NCI-H82 treated with DMSO at 0.1 percent for 48 hours (cell line): ENCODE measurements at regions not wholly inside any gene's neighbourhood (a gene's known extent, or its start where the extent isn't known, plus 50 kb on each side); places are given as distances from the start of the nearest gene placed in this dataset.
"Not testable (repeated sequence)": the region's sequence is repeated elsewhere in the genome, so short reads cannot be mapped to it uniquely, and the experiment has no call there.

Experiments
- DNase-seq: peaks from one replicate; lab custom pipeline; 2025; ENCODE audit not compliant: unreplicated experiment; lab: John Stamatoyannopoulos, UW

DNA sequence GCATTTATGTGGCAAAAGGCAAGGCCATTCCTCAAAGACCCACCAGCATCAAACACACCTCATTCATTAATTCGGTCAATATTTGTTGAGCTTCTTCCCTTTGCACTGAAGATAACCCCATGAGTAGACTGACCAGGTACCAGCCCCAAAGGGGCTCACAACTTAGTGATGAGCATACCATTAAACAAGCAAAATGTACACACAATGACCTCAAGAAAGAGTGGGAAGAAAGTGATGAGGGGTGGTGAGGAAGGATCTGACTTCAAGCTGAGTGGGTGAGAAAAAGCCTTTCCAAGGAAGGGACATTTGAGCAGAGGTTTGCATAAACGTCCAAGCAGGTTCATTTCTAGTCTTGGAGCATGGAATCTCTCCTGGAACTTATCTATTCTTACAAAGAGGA, 562.5 kb downstream of the TOX3 start:
- DNase-seq: no peak

DNA sequence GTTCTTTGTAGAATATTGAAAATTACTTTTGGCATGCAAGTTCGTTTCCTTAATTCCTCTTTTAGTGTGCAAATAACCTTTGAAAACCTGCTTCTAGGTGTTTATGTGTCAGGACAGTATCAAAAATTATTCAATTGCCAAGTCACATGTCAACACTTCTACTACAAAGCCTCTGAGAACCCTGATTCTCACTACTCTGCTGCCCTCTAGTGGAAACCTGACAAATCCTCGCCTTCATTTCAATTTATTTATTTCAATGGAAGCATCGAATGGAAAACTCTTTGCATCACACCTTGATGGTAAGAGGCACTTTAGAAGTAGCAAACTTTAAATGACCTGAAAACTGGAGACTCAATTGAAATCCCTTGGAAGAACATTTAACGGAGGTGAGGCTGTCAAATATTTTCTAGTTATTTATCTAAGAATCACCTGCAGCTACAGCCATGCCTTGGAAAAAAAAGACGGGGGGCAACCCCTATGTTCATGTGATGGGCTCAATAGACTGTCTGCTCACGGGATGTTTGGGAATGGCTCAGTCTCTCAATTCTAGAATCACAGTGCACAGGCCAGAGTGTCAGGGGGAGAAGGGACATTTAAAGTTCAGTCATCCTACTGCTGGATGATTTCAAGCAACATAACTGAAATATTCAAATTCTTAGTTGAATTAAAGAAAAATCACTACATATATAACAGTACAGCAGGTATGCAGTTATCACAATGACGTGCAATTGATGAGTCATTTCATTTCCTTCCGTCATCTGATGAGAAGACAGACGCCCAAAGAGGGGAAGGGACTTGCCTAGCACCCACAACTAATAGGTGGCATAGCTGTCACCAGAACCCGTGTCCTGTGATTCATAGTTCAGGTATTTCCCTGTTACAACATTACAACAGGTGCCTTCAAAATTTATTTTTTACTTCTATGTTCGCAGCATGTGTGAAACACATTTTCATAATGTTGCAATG, 563.9 kb downstream of the TOX3 start:
- peak; percentile 75 for DNase-seq

DNA sequence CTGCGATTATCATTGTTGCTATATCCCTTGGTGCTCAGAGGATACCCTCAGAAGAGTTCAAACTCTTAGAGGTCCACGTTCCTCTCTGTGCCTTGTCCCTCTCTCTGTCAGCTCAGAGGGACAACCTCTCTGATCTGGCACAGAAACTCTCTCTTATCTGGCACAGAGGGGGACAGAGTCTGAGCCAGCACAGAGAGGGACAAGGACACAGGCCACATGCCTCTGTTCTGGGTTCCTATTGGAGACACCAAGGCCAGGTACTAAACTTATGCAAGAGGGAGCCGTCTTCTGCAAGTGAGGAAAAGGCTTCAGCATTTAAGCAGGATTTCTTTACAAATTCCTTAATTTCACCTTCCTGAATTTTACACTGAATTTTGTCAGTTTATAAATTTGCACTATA, 565.2 kb downstream of the TOX3 start:
- DNase-seq: no peak

DNA sequence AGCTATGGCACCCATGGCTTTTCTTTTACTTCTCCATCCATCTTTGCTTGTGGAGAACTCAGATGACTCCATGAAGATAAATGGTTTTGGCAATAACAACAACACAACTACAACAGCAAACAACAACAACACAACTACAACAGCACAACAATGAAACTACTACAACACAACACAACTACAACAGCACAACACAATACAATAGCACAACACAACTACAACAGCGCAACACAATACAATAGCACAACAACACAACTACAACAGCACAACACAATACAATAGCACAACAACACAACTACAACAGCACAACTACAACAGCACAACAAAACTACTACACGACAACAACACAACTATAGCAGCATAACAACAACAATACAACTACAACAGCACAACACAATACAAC, 569.4 kb downstream of the TOX3 start:
- DNase-seq: not testable (repeated sequence)

DNA sequence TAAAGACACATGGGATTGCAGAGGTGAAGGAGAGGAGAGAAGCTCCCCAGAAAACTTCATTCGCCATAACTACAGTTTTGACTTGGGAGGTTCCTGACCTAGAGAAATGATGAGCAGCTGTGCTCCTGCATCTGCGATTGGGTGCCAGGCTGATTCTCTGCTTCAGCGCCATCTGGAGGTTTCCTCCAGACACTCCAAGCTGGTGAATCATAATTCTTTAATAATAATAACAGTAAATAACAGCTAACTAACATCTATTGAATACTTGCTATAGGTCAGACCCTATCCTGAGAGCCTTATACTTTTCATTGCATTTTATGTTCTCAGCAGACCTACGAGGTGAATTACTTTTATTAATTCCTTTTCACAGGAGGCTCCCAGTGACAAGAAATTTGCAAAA, 575.8 kb downstream of the TOX3 start:
- DNase-seq: peak; percentile 3

DNA sequence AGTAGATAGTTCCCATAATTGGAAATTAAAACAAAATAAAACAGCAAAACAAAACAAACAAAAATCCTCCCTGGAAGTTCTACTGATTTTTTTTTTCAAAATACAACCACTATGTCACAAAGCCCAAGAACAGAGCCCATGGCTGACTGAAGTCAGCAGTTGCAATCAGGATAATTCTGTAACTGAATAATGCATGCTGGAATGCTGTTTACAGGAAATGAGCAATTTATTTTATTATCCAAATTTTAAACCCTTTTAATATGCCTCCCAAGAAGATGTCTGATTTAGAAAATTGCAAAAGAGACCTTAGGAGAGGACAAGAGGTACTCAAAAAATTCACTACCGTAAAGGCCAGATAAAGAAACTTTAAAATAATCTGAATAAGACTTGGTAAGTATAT, 578.2 kb downstream of the TOX3 start:
- DNase-seq: no peak

DNA sequence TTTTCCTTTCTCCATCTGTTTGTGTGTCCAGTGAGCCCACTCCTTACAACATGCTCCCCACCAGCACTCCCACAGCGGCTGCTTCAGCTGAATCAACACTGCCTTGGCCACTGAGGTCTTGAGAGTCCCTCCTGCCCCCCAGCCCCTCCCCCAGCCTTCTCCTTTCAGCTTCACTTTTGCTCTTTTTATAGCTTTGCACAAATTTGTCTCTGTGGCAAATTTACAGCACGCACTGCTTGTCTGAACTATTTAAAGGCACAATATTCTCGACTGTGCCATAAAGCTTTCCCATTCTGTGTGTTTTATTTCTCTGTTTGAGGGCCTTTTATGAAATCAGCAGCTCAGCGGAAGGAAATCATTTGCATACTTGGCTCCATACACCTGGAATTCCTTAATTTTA, 579.3 kb downstream of the TOX3 start:
- no peak for DNase-seq

DNA sequence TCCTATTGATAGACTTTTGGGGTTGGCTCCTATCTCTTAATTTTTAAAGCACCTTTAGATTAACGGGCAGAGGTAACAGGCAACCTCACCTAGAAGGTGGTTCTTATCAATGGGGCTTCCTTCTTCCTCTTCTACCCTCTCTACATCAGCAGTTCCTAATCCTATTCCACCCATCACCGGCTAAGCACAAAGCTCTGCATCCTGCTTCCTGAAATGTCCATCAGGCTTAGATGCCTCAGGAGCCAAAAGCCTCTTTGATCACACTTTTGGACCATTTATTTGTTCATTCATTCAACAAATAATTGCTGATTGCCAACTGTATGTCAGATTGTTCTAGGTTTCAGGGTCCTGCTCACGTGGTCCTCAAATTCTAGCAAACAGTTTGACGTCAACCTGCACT, 586.0 kb downstream of the TOX3 start:
- DNase-seq: no peak

DNA sequence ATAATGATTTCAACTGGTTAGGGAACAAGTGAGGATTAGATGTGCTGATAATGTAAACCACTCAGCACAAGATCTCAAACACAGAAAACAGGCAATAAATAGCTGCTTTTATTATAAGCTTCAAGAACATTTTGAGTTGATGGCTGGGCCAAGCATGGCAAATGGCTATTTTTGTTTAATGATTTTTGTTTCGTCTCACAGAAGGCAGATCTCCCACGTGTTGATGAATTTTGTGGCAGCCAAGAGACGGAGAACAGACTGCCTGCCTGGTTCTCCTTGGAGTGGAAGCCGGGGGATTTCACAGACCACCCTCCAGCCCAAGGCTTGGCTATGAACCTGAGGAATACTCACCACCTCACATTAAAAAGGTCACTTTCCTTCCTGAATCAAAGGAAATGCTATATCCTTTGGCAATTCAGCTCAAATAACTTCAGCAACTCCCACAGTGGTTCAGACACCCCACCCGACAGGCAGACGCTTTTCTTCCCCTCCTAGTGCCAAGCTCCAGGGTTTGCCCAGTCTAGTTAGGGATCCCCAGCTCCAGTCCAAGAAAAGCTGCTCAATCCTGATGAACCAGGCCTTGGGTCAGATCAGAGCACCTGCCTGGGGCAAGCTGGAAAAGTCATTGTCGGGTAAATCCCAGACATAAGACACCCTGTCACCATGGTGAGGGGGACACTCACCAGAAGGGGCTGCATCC, 593.5 kb downstream of the TOX3 start:
- no peak for DNase-seq

DNA sequence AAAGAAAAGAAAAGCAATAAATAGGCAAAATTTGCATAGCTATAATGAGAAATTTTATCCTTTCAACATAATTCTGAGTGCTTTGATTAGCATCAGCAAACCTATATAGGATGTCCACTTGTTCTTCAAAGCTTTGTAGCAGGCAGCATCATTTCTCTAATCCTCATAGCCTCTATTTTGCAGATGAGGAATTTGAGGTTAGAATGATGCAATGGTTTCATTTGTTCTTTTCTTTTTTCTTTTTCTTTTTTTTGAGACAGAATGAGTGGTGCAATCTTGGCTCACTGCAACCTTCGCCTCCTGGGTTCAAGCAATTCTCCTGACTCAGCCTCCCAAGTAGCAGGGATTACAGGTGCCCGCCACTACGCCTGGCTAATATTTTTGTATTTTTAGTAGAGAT, 594.4 kb downstream of the TOX3 start:
- no peak for DNase-seq

DNA sequence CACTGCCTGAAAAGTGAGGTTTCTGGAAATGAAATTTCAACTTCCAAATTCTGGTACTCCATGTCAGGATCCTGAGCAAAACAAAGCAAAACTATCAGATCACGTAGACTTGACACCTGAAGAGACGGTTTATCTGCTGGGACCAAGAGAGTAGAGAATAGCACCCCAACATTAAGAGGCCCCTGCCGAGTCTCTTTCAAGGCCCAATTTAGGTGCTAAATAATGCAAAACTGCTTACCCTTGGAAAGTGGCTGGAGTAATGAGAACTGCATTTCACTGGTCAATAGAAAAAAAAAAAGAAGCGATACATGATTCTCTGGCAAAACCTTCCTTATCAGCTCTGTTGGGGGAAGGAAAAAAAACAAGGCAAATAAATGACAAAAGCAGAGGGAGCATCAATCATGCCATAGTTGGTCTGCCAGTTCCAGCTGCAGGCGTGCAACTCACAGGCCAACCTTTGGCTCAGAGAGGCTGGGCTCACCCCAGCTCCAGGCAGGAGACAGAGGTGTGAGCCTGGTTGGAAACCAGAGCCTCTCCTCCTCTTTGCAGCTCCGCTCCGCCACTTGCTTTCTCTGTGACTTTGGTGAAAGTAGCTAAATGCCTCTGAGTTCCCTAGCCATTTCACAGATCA, 595.2 kb downstream of the TOX3 start:
- no peak for DNase-seq

DNA sequence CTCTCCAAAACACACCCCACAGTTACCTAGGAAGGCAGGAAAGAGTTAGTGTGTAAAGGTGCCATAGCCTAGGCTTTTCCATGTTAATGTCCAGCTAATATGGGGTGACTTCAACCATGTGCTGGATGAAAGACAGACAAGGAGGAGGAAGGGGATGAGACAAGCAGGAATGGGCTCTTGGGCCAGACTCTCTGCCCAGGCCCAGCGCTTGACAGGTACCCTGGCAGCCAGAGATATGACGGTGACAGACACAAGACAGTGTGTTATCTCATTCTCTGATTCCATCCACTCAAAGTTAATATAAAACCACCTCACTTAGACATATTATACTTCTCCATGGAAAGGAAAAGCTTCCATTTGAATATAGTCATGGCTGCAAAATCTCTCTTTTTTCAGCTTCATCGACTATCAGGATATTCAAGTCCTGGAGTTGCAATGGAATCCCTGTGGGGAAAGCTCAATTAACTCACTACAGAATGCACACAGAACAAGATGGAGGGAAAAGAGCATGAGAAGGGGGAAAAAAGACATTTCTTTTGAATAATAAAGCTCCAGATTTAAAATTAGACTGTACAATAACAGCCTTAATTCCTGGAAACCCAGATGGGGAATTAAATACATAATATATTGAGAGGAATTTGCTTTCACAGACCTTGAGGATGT, 596.7 kb downstream of the TOX3 start:
- no peak for DNase-seq

DNA sequence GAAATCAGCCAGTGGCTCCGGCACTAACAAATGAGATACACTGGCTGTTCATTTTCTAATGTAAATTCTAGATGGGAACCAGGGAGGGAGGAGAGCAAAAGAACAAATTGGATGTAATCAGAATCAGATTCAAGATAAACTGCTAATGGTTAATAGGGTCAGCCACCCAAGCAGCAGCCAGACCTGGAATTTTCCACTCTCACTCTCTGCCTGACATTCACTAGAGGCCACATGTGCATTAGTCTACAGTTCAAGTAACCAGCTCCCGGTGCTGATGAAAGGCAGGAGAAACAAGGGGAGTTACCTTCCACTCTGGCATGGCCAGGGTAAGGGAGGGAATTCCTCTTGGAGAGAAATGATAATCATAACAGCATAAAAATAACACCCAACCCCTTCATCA, 597.7 kb downstream of the TOX3 start:
- no peak for DNase-seq

DNA sequence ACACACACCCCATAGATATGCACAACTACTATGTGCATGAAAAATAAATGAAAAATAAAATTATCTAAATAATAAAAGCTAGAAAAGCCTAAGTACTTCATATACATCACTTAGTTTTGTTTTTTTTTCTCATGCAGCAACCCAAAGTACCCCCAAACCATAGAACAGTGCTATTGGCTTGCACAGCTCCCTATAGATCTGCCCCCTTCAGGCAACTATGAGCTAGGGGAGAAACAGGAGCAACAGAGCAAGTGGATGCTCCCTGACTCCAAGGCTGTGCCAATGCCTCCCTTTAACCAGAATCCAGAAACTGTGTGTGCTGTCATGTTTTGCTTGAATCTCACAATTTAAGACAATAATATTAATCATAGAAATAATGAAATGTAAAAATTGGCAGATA, 605.5 kb downstream of the TOX3 start:
- no peak for DNase-seq

DNA sequence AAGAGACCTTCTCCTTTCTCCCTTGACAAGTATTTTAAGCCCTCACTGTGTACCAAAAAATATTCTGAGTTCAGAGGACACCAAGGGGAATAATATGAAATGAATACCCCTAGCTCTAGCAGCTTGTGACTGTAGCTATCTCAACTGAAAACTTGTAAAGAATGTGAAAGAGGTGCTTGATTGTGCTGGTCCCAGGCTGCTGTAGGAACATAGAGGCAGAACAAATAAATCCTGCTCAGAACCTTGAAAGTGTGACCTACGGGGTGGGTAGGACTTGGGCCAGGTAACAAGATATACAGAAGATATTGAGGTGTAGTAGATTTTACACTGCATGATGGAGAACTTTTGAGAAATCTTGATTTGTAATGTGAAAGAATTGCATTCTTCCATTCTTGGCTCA, 606.8 kb downstream of the TOX3 start:
- no peak for DNase-seq

DNA sequence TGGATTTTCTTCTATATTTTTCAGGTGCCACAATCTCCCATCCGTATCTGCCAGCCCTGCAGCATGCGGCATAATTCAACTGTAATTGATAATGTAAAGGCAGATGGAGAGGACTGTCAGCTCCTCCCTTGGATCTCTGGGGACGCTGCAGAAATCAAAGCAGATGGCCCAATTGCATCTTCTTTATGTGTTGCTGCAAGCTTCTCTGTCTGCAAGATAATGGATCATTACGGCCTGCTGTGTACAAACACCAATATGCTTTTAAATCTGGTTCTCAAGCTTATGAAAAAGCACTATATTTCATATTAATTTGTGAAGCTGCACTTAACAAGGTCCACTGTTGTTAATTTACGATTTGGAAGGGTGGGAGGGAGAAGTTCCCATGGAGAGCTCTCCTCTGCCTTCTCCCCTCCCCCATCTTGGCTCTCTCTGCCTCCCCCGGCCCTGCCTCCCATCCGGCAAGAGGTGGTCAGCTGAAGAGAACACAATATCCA, 607.5 kb downstream of the TOX3 start:
- peak; percentile 77 for DNase-seq

DNA sequence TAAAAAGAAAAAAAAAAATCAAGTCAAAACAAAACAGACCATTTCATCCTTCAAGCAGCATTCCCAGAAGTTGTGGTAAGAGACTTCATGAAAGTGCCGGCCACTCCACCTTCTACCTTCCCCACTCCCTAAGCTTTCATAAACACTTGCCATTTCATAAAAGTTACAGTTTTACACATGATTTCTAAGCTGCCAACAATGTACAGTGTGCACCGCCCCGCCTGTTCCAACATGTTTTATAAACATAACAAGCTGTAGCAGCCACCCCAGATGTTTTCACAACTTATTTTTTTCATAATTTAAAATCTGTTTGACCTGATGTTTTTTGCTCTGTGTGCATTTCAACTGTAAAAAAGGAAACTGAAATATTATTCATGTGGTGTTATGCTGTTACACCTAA, 608.1 kb downstream of the TOX3 start:
- no peak for DNase-seq

DNA sequence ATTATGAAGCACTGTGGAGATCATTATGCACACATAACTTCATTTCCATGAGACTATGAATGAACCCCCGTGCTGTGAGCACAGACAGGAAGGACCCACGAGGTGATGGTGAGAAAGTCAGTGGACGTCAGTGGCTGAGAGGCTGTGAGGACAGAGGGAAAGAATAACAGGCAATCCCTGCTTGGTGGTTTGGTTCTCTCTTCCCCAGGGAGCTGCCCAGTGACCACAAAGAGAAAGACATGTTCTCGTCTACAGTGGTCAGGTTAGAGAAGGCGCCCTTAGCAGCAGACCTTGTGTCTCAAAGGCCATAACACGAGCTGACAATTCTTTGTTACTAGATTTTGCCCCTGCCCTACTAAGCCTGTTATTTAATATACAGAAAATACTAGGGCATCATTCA, 609.2 kb downstream of the TOX3 start:
- DNase-seq: no peak

DNA sequence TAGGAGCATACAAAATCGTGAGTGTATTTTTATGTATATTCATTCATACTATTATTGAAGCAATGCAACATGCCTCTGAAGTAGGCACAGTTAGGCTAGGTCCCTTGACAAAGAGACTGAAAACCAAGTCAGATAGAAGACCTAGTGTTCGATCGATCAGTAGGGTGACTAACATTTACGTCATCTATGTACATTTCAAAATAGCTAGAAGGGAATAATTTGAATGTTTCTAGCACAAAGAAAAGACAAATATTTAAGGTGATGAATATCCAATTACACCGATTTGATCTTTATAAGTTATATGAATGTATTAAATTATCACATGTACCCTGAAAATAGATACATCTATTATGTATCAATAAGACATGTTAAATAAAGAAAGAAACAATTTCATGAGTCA, 610.1 kb downstream of the TOX3 start:
- DNase-seq: no peak

DNA sequence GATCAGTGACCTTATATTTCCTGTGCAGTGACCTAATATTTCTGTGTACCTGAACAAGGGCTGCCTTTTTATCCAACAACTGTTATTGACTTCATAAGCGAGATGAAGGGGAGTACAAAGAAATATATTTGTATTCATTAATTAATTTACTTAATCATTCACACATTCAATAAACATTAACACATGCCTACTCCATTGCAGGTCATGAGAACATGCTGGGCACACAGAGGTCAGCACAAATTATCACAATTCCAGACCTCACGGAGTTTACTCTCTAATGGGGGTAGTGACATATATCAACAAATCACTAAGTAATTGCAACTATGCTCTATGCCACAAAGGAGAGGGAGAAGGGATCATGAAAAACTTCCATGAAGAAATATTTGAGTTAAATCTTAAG, 614.6 kb downstream of the TOX3 start:
- no peak for DNase-seq

DNA sequence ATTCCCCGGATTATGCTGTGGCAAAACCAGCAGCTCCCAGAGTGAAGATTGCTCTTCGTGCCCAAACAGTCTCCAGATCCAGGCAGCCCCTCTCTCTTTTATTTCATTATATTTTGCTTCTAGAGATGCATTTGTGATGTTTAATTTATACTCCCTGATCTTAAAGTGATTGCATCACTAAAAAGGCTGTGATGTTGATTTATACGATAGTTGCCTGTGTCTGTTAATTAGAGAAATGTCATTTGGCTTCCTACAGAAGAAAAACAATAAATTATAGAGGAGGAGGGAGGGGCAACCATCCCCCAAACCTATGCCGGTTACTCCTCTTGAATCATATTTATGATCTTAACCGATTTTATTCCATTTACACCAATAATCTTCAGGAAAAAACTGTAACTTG, 615.3 kb downstream of the TOX3 start:
- no peak for DNase-seq
